Islet of Langerhans (tissue), 1 donor: ENCODE measurements at regions not wholly inside any gene's neighbourhood (a gene's known extent, or its start where the extent isn't known, plus 50 kb on each side); places are given as distances from the start of the nearest gene placed in this dataset.
"Not testable (repeated sequence)": the region's sequence is repeated elsewhere in the genome, so short reads cannot be mapped to it uniquely, and the experiment has no call there.

Experiments used
- FAIRE-seq: peaks from one replicate; lab custom pipeline; 2011; peaks lifted over from hg19 to GRCh38; lab: Jason Lieb, UNC

DNA sequence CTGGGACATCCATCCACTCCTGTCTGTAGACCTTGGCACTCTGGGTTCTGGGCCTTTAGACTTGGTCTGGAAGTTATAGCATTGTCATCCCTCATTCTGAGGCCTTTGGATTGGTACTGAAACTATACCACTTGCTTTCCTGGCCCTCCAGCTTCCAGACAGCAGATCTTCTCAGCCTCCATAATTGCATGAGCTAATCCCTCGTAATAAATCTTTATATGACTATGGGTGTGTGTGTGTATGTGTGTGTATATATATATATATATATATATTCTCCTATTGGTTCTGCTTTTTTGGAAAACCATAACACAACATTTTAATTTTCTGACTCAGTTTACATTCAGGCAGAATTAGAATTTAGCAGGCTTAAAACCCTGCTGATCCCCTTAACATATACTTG lies 180.5 kb downstream of the ENC1 start:
- FAIRE-seq, result no peak

DNA sequence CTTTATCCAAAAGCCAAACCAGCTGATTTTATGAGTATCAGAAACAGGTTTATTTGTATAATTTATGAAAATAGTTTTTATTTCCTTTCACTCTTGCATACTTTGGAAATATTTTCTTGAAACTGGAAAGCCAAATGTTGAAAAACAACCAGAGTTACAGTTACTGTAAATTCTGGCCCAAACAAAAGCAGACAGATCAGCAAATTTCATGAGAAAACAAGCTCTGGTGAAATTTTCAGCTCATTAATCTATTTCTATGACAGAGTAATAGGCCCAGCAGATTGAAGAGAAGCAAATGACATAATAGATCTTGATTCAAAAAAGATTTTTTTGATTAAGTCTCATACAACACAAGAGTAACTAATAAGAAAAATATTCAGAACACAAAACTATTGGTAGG lies 182.7 kb downstream of the ENC1 start:
- FAIRE-seq, result no peak

DNA sequence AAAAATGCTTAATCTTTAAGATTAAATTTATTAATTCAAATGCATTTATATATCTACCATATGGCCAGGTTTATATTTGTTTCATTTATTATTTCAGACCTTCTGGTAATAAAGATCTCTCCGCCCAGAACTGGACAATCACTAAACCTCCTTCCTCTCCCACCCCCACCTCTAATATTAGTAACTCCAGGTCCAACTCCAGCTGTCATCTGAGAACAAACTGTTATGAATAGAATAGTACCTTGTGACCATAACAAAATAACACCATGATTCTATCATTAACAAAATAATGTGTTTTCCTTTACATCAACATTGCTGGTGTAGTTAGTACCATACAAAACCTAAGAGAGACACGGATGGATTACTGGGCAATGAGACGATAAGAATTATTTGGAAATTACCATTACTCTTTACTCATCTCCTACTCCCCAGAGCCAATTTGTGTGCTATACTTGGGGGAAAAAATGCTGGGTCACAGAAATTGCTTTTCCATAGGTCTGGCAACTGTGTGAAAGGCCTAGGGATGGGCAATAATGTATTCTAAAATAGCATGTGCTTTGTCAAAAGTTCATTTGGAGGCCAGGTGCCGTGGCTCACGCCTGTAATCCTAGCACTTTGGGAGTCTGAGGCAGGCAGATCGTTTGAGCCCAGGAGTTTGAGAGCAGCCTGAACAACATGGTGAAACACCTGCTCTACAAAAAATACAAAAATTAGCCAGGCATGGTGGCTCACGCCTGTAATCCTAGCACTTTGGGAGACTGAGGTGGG lies 186.1 kb downstream of the ENC1 start:
- FAIRE-seq, result no peak

DNA sequence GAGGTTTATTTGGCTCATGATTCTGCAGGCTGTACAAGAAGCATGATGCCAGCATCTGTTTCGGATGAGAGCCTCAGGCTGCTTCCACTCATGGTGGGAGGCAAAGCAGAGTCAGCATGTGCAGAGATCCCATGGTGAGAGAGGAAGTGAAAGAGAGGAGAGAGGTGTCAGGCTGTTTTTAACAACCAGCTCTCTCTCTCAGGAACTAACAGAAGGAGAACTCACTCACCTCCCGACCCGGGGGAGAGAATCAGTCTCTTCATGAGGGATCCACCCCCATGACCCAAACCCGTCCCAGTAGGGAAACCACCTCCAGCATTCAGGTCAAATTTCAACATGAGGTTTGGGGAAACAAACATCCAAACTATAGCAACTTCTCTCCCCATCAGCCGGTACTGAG lies 187.7 kb downstream of the ENC1 start:
- no peak for FAIRE-seq

DNA sequence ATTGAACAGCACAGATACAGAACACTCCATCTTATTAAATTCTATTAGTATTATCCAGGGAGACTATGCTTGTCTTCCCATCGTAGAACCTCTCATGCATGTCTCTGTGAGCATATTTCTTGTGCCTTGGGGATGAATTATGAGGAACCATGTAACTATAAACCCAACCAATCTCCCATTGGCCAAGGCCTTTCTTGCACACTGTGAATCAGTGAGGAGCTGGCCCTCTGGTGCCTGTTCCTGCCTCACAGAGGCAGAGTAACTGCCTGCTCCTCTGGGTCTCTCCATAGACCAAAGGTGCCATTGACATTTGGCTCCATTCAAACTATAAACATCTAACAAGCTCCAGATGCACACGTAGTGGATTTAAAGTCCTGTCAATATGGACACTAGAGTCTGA lies 190.4 kb downstream of the ENC1 start:
- FAIRE-seq, result no peak

DNA sequence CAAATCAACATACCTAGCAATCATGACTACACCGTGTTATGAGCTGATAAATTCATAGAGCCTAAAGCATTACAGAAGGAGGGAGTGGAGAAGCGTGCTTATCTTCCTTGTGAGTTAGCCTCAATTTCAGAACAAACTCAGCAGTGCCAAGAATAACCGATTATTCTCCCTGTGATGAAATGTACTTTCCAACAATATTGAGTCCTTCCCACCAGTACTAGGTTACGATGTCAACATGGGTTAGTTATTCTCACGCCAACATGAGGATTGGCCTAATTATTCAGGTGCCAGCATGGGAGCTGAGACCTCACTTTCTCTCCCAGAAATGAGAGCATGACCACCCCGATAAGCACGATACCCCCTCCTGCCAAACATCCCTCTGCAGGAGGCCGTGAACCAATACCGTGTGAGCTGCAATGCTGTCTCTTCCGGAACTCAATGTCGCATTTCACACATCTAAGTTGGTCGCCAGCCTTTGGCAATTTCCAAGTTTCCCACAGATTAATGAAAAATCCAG lies 193.7 kb downstream of the ENC1 start:
- FAIRE-seq, result no peak

DNA sequence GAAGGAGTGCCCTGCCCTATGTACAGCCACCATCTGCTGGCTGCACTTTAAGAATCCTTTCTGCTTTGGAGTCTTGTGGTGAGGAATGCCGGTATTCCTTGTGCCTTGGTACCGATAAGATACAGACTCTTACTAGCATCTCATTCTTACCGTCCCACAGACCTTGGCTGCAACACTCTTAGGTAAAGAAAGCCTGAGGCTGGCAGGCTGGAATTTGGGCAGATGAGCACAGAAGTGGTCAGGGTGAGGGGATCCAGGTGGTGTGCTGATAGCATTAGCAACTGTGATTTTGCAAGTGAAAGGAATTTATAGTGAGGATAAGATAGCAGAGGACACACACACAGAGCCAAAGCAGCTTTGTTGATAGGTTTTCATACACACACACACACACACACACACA lies 198.1 kb downstream of the ENC1 start:
- FAIRE-seq, result no peak

DNA sequence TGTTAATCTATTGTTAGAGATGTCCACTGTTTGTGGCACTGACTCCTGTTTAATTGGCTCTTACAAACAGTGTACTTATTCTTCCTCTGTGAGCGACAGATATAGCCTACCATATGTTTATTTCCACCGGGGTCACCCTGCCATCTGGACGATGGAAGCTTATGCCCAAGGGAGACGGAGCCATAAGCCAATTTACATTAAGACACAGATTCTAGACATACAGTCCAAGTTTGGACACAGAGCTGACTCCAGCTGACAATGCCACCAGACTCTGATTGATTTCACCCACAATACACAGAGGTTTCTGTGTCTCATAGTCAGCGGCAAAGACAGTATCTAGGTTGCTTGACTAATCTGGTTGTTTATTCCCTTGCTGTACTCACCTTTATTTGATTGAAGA lies 198.9 kb downstream of the ENC1 start:
- FAIRE-seq, result no peak

DNA sequence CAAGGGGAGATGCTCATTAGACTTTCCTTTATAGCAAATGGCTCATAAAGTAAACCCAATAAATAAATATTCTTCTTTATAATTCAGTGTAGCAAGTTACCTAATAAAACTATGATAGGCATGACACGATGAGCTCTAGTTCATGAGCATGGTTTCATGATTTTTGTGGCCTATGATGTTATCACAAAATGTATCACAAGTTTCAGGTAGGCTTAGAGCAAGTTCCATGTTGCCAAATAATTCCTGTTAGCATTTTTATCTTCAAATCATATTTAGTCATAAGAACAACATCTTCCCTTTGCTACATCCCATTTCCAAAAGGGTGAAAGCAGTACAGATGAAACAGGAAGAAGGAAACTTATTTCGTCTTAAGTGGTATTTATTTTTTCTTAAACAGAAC lies 200.2 kb downstream of the ENC1 start:
- FAIRE-seq, result no peak

DNA sequence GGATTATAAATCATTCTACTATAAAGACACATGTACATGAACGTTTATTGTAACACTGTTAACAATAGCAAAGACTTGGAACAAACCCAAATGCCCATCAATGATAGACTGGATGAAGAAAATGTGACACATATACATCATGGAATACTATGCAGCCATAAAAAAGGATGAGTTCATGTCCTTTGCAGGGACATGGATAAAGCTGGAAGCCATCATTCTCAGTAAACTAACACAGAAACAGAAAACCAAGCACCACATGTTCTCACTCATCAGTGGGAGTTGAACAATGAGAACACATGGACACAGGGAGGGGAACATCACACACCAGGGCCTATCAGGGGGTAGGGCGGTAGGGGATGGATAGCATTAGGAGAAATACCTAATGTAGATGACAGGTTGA lies 202.7 kb downstream of the ENC1 start:
- FAIRE-seq, result not testable (repeated sequence)

DNA sequence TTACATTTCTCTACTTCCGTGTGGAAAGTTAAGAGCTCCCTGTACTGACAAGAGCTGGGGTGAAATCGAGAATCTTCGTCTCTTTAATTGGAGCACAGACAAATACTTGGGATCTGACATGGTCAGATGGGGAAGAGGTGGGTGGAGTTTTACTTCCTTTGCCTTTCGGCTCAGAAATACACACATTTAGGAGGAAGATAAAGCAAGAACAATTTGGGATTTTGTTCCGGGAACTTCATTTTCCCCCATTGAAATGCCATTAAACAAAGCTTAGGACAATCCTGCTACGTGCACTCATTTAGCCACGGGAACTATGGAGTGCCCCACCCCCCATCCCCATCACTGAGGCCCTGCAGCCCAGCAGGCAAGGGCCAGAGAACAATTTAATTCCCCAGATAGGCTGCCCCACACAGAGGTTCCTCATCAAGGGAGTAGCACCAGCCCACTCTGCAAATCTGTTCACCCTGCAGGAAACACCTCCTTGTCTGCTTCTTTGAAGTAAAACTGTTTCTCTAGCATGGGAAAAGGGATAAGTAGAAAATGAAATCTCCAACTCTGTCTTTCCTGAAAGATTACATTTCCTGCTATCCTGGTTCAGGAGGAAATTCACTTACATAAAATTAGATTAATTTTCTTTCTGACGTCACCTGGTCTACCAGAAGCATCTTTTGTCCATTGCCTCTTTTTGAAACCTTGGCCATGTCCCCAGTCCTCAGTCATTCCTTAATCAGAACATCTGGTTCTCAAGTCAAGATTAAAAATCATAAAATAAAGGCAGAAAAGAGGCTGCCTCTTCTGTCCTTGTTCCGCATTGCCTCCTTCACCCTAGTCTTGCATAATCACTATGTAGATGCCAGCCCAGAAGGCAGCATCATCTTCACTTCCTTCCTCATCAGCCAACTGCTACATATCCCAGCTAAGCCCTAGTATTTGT lies 206.4 kb downstream of the ENC1 start:
- FAIRE-seq, result no peak

DNA sequence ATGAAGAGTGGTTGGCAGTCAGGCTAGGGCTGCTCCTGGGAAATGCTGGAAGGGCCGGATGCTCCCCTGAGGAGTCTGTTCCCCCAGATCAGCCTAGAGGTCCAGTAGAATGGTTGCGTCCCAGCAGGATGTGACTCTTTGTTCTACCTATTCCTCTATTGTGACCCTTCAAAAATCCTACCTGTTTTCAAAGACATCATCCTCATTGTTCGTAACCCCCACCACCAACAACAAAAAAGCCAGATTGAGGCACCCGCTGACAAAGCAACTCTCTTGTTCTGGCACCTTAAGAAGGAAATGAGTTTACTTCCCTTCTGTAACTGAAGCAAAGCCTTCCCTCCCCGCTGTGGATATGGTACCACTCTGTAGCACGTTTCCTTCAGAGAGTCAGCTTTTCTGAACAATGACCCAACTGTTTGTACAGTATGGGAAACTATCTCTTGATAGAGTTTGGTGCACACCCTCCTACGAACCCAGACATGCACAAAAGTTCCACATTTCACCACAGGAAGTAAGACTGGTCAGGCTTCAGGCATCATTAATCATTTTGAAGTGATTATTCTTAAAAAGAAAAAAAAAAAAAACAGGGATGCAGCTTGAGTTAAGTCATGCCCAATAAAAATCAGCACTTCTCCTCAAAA lies 207.2 kb downstream of the ENC1 start:
- FAIRE-seq, result no peak

DNA sequence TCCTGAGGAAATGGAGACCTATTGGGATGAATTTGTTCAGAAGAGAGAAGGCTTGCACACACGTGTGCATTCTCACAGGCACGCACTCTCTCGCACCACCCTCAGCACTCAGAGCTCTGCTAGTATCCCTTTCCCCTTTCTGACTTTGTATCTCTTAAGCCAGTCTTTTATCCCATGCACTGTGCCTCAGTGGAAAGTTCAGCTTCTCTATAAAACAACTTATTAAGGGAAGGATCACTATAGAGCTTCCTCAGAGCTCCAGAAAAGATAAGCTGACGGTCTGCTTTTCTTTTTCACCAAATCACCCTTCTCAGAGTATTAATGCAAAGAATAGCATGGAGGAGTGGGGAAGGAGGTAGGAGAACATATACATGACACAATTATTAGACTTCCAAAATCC lies 207.8 kb downstream of the ENC1 start:
- no peak for FAIRE-seq

DNA sequence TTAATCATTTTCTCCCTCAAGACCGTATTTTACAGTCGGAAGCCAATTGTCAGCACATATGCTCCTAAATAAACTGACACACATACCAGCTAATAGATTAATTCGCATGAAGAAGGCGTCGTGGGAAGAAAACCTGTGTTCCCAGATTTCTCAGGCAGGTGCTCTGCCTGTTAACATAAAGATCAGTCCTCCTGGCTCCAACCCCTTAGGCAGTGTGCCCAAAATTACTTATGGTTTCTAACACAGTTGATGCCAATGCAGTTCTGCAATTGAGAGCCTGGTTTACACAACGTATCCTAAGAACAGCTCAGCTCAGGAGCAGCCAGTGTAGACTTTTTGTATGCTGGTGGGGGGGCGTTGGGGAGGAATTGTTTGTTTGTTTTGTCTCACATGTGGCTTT lies 208.3 kb downstream of the ENC1 start:
- no peak for FAIRE-seq

DNA sequence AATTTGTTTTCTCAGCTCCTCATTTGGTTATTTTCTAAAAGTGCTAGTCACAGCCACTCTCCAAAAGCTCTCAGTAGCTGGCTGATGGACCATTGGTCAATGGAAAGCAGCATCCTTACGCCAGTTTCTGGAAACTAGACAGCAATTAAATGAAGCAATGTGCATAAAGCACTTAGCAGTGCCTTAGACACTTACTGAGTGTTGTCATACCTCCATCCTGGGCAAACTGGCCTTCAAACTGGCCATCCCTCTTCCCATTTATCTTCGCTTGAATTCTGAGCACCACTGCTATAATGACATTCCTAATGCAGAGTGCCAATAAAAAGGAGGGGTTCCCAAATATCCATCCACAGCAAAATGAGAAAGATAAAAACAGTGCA lies 209.2 kb downstream of the ENC1 start:
- no peak for FAIRE-seq

DNA sequence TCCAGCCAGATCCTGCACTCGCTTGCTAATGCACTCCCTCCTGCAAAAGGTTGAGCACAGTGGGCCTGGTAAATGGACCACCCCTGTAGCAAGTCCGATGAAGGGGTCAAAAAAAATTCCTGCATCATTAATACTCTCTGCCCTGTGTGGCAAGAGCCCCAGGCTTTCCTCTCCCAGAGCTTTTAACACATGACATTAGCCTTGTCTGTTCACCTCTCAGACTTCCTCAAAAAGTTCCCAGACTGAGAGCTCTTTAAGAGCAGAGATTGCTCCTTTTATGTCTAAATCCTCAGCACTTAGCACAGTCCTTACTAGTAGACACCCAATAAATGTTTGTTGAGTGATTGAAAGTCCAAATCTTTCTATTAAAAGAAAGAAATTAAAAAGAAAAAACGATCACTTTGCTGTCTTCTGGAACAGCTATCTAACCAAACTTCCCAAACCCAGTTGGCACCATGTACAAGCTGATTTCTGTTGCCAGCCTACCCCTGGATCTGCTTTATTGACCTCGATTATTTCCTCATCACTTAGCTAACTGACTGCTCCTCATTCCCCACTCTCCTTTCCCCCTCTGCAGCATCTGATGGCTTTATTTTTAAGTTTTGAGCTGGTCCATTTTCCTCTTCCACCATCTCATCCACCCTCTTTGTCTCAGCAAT lies 209.8 kb downstream of the ENC1 start:
- no peak for FAIRE-seq

DNA sequence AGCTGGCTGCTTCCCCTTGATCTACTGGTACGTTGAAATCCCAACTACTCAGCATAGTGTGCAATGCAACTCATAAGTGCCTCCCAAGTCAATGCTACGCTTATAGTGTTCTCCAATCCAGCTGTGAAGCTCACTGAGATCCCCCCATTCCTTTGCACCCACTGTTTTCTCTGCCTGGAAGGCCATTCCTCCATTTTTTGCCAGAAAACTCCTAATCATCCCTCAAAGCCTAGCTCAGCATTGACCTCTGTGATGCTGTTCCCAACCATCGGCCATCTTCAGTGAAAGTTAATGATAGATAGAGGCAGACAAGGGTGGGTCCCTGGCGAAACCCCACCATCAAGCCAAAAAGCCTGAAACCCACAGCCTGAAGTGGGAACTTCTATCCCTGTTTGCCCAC lies 211.0 kb downstream of the ENC1 start:
- no peak for FAIRE-seq

DNA sequence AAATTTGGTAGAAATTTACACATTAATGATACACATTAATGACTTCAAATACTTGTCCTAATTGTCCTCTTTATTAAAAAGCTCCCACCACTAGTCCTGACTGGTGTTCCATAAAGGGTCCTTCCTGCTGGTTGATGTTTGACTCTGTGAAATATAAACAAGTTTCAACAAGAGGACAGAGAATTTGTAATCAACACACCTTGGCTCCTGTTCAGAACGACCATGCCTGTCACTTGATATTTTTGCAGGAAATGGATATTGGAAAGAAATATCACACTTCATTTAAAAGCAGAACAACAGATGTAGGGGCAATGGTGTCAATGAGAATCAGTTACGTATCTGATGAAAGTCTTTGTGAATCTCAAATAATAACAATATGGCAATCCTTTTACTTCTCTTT lies 211.7 kb downstream of the ENC1 start:
- no peak for FAIRE-seq

DNA sequence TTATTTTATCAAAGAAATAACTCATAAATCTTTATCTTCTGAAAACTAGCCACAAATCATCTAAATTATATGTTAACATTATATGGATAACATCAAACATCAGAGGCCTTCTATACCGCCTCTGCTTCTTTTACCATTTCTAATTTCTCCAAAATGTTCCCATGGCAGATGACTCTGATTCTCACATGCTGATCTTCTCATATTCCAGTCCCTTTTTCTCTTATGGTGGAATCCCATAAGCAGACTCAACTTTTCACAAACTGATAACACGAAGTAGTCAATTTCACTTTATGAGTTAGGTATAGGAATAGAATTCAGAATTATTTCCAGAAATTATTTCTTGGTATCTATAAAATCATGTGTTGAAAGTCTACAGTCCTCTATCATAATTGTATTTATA lies 212.3 kb downstream of the ENC1 start:
- no peak for FAIRE-seq

DNA sequence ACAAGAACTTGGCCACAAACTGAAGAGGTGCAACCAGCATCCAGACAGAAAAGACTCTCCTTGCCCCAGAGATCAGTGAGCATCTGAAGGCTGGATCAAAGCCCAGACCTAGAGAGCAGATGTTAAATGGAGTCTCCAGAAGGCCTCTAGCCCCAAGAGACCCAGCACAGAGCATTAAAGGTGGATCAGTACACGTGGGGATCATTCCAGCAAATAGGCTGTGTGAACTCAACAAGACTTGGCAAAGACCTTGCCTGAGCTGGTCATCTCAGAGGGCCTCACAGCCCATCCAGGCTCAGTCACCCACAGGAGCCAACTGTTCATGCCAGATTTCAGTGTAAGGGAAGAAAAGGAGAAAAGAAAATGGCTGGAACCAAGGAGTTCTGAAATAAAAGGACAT lies 214.0 kb downstream of the ENC1 start:
- FAIRE-seq, result no peak

DNA sequence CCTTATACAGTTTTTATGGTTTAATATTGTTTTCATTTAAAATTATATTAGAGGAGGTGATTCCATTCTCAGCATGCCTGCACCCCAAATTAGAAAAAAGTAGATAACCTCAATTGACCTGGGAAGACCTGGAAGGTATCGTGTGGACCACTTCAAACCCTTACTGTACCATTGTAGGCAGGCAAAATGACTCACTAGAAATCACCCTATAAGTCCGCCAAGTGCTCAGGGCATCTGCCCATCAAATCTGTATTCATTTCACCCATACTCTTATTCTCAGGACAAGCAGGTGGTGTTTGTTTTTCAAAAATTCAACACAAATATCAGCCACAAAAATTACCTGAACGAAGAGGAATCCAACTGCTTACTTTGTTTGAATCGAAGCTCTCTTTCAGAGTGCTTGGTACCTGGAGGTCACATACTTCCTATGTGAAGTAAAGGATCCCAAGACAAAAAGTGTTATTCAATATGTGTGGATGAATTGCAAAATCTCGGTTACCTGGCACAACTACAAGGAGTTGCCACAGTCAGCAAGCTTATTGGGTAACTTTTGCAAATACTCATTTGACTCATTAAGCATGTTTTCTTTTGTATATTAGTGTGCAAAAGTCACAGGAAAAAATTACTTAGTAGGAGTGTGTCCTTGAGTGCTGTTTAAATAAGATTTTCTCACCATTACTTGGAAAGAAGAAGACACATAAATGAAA lies 216.2 kb downstream of the ENC1 start:
- FAIRE-seq, result peak; percentile 82

DNA sequence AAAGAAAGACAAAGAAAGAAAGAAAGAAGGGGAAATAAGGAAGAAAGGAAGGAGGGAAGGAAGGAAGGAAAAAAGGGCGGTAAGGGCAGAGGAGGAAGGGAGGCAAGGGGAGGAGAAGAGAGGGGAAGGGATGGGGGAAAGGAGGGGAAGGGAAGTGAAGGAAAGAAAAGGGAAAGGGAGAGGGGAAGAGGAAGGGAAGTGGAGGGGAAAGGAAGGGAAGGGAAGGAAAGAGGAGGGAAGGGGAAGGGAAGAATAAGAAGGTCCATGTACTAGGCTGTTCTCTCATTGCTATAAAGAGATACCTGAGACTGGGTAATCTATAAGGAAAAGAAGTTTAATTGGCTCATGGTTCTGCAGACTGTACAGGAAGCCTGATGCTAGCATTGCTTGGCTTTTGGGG lies 217.1 kb downstream of the ENC1 start:
- FAIRE-seq, result no peak
